ENCODE measurements at regions not wholly inside any gene's neighbourhood (a gene's known extent, or its start where the extent isn't known, plus 50 kb on each side); places are given as distances from the start of the nearest gene placed in this dataset.

GRCh38 chr5:126094991-126095390, 328.2 kb upstream of the GRAMD2B start:
- TF ChIP-seq, protein P1, sequence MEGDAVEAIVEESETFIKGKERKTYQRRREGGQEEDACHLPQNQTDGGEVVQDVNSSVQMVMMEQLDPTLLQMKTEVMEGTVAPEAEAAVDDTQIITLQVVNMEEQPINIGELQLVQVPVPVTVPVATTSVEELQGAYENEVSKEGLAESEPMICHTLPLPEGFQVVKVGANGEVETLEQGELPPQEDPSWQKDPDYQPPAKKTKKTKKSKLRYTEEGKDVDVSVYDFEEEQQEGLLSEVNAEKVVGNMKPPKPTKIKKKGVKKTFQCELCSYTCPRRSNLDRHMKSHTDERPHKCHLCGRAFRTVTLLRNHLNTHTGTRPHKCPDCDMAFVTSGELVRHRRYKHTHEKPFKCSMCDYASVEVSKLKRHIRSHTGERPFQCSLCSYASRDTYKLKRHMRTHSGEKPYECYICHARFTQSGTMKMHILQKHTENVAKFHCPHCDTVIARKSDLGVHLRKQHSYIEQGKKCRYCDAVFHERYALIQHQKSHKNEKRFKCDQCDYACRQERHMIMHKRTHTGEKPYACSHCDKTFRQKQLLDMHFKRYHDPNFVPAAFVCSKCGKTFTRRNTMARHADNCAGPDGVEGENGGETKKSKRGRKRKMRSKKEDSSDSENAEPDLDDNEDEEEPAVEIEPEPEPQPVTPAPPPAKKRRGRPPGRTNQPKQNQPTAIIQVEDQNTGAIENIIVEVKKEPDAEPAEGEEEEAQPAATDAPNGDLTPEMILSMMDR (IDR thresholded peaks at IDR 0.05) = no peak
- TF ChIP-seq POLR2A (IDR thresholded peaks at IDR 0.05) = no peak
